ENCODE measurements at regions not wholly inside any gene's neighbourhood (a gene's known extent, or its start where the extent isn't known, plus 50 kb on each side); places are given as distances from the start of the nearest gene placed in this dataset.

- TF ChIP-seq CTCF (conservative IDR thresholded peaks at IDR 0.05): no peak
- Mint-ChIP-seq H3K36me3 (ENCODE audit: low read depth) (no peaks in the 10 kb centered on the region), H3K9me3 (no peaks in the 10 kb centered on the region), H3K4me3 (no peak overlapping the region), H3K27me3 (ENCODE audit: insufficient read depth) (peaks cover 17% of the 10 kb centered on the region), H3K4me1 (peaks cover 4% of the 10 kb centered on the region), H3K27ac (no peak overlapping the region)
- H3K27me3 ChIP-seq (ENCODE audit: control insufficient read depth, insufficient read depth, low read length, poor library complexity, severe bottlenecking): no peaks in the 10 kb centered on the region
- H3K4me3 ChIP-seq (ENCODE audit: low read length): no peak overlapping the region
- H3K4me1 ChIP-seq (ENCODE audit: control insufficient read depth, insufficient read depth, low read length): no peaks in the 10 kb centered on the region
- WGBS, 2 experiments (ENCODE audit: insufficient coverage in 1 of 2, insufficient read length in 1 of 2): 85 to 100% methylated on average over 4 to 12 of the region's 12 CpGs
- no peaks in the 10 kb centered on the region for H3K9me3 ChIP-seq (ENCODE audit: control insufficient read depth, low read length)
- H3K27ac ChIP-seq (ENCODE audit: low read depth, low read length): no peak overlapping the region
- H3K9ac ChIP-seq (ENCODE audit: extremely low read depth, low read length, poor library complexity, severe bottlenecking): no peak overlapping the region
- no peak for DNase-seq
- H3K36me3 ChIP-seq (ENCODE audit: control insufficient read depth, insufficient read depth, low read length): no peaks in the 10 kb centered on the region
These were observed 98.2 kb upstream of the SLC22A11 start for GRCh38 chr11:64457416-64458010.

- Mint-ChIP-seq H3K36me3 (ENCODE audit: low read depth) (no peaks in the 10 kb centered on the region), H3K4me3 (no peak overlapping the region), H3K27me3 (ENCODE audit: insufficient read depth) (peaks cover 14% of the 10 kb centered on the region), H3K27ac (no peak overlapping the region), H3K4me1 (peaks cover 4% of the 10 kb centered on the region), H3K9me3 (no peaks in the 10 kb centered on the region)
- H3K9me3 ChIP-seq (ENCODE audit: control insufficient read depth, low read length): no peaks in the 10 kb centered on the region
- no peak overlapping the region for H3K27ac ChIP-seq (ENCODE audit: low read depth, low read length)
- WGBS, 2 experiments (ENCODE audit: insufficient coverage in 1 of 2, insufficient read length in 1 of 2): 57 to 64% methylated on average over 1 to 10 of the region's 10 CpGs
- H3K36me3 ChIP-seq (ENCODE audit: control insufficient read depth, insufficient read depth, low read length): no peaks in the 10 kb centered on the region
- DNase-seq: no peak
- no peak overlapping the region for H3K4me3 ChIP-seq (ENCODE audit: low read length)
- H3K9ac ChIP-seq (ENCODE audit: extremely low read depth, low read length, poor library complexity, severe bottlenecking): no peak overlapping the region
- no peak for TF ChIP-seq CTCF (conservative IDR thresholded peaks at IDR 0.05)
- no peaks in the 10 kb centered on the region for H3K27me3 ChIP-seq (ENCODE audit: control insufficient read depth, insufficient read depth, low read length, poor library complexity, severe bottlenecking)
- no peaks in the 10 kb centered on the region for H3K4me1 ChIP-seq (ENCODE audit: control insufficient read depth, insufficient read depth, low read length)
These were observed 96.7 kb upstream of the SLC22A11 start for GRCh38 chr11:64458997-64459396.

DNA sequence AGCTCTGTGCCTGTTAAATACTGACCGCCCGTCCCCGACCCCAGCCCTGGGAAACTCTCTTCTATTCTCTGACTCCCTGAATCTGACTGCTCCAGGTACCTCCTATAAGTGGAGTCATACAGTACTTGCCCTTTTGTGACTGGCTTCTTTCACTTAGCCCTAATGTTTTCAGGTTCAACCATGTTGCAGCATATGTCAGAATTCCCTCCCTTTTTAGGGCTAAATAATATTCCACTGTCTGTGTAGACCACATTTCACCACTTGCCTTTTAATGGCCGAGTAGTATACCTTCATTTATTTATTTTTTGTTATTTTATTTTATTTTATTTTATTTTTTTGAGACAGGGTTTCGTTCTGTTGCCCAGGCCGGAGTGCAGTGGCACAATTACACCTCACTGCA, 96.1 kb upstream of the SLC22A11 start:
- Mint-ChIP-seq H3K4me3 (no peak overlapping the region), H3K36me3 (ENCODE audit: low read depth) (no peaks in the 10 kb centered on the region), H3K9me3 (no peaks in the 10 kb centered on the region), H3K27ac (no peak overlapping the region), H3K27me3 (ENCODE audit: insufficient read depth) (peaks cover 14% of the 10 kb centered on the region), H3K4me1 (peaks cover 4% of the 10 kb centered on the region)
- no peak for TF ChIP-seq CTCF (conservative IDR thresholded peaks at IDR 0.05)
- Histone ChIP-seq H3K27ac (ENCODE audit: low read depth, low read length) (no peak overlapping the region), H3K27me3 (ENCODE audit: control insufficient read depth, insufficient read depth, low read length, poor library complexity, severe bottlenecking) (no peaks in the 10 kb centered on the region), H3K36me3 (ENCODE audit: control insufficient read depth, insufficient read depth, low read length) (no peaks in the 10 kb centered on the region), H3K9me3 (ENCODE audit: control insufficient read depth, low read length) (no peaks in the 10 kb centered on the region), H3K4me3 (ENCODE audit: low read length) (no peak overlapping the region), H3K9ac (ENCODE audit: extremely low read depth, low read length, poor library complexity, severe bottlenecking) (no peak overlapping the region), H3K4me1 (ENCODE audit: control insufficient read depth, insufficient read depth, low read length) (no peaks in the 10 kb centered on the region)
- WGBS, 2 experiments (ENCODE audit: insufficient coverage in 1 of 2, insufficient read length in 1 of 2): 79 to 84% methylated on average over 5 of the region's 6 CpGs
- no peak for DNase-seq
